ENCODE measurements at regions not wholly inside any gene's neighbourhood (a gene's known extent, or its start where the extent isn't known, plus 50 kb on each side); places are given as distances from the start of the nearest gene placed in this dataset.

- ChIA-PET CTCF (no interaction called here), RAD21 (ENCODE audit: low non-redundant PET in 1 of 2, low total read pairs in 2 of 2, uncharacterized antibody in 2 of 2, unreplicated experiment in 2 of 2) (no interaction called here), POLR2A (no interaction called here)
- H3K79me2 ChIP-seq (ENCODE audit: insufficient read depth, low read length) = no peaks in the 10 kb centered on the region
- H3K9me3 ChIP-seq (ENCODE audit: control insufficient read depth in 1 of 2, insufficient read depth in 1 of 2, low read depth in 1 of 2, low read length in 2 of 2) = peaks cover 10 to 14% of the 10 kb centered on the region in 2 experiments; a peak in 2 of 4 replicates
- ATAC-seq (no peak), DNase-seq (ENCODE audit: low read depth, low spot score) (no peak)
- H3K27me3 ChIP-seq (ENCODE audit: insufficient read depth, low read length) = no peaks in the 10 kb centered on the region
- no TSS peak for BruUV-seq (replicated peaks)
- H3K4me1 ChIP-seq (ENCODE audit: control insufficient read depth in 1 of 2, insufficient read depth in 2 of 2, low read length in 2 of 2) = 0 out of 4 replicates have a peak, but pooled peaks cover 0 to 4% of the 10 kb centered on the region in 2 experiments
- no peak overlapping the region for H2AFZ ChIP-seq (ENCODE audit: low read depth, low read length, poor library complexity, severe bottlenecking)
- H3K4me2 ChIP-seq (ENCODE audit: low read length) = no peak overlapping the region
- no peaks in the 10 kb centered on the region for H4K20me1 ChIP-seq (ENCODE audit: insufficient read depth)
- H3K36me3 ChIP-seq (ENCODE audit: control insufficient read depth in 1 of 2, insufficient read depth in 2 of 2, low read length in 2 of 2) = no peaks in the 10 kb centered on the region
- intact Hi-C loops (cut with micrococcal nuclease) = no loop called here
- H3K9ac ChIP-seq (ENCODE audit: low read length) = no peak overlapping the region
- H3K4me3 ChIP-seq (replicated peaks in 1 of 2; ENCODE audit: low read depth in 1 of 2, low read length in 2 of 2) = no peak overlapping the region
- H3K9me2 ChIP-seq (ENCODE audit: insufficient read depth) = no peaks in the 10 kb centered on the region
- no peak overlapping the region for H3K27ac ChIP-seq (ENCODE audit: low read depth, low read length)
- TF ChIP-seq POLR2A (IDR thresholded peaks at IDR 0.05; ENCODE audit: borderline replicate concordance, extremely low read depth, insufficient read depth, insufficient read length) (no peak), YY1 (IDR thresholded peaks at IDR 0.05; ENCODE audit: extremely low read depth, insufficient replicate concordance, low read depth, low read length) (no peak), ATF3 (IDR thresholded peaks at IDR 0.05) (no peak), JUND (IDR thresholded peaks at IDR 0.05) (no peak), CBX3 (IDR thresholded peaks at IDR 0.05; ENCODE audit: low read depth) (no peak), RAD21 (IDR thresholded peaks at IDR 0.05; ENCODE audit: low read depth) (no peak), CTCF (IDR thresholded peaks at IDR 0.05 in 2 of 3, conservative IDR thresholded peaks at IDR 0.05 in 1 of 3; ENCODE audit: borderline replicate concordance in 1 of 3, insufficient read depth in 1 of 3, low read depth in 2 of 3, low read length in 2 of 3) (no peak), POLR2AphosphoS5 (IDR thresholded peaks at IDR 0.05; ENCODE audit: low read depth, low read length) (no peak), CEBPB (IDR thresholded peaks at IDR 0.05; ENCODE audit: low read depth) (no peak), TCF7L2 (IDR thresholded peaks at IDR 0.05; ENCODE audit: borderline replicate concordance, extremely low read depth, insufficient read depth, insufficient read length) (no peak), ZNF274 (IDR thresholded peaks at IDR 0.05; ENCODE audit: low read depth, low read length) (no peak), FOSL1 (IDR thresholded peaks at IDR 0.05; ENCODE audit: low read depth) (no peak), MAX (IDR thresholded peaks at IDR 0.05) (no peak), SIN3A (IDR thresholded peaks at IDR 0.05; ENCODE audit: low read depth) (no peak)
Measured at GRCh38 chr5:104186510-104186909, 623.9 kb upstream of the NUDT12 start.

Measured in HCT116 (cell line).